ENCODE measurements at regions not wholly inside any gene's neighbourhood (a gene's known extent, or its start where the extent isn't known, plus 50 kb on each side); places are given as distances from the start of the nearest gene placed in this dataset.

- TF ChIP-seq CTCF (conservative IDR thresholded peaks at IDR 0.05; ENCODE audit: low read depth, low read length): no peak
- no peak overlapping the region for H3K4me3 ChIP-seq (ENCODE audit: low read depth, low read length)
- no peak for DNase-seq (ENCODE audit: low read depth)
These were observed 250.3 kb downstream of the DMAC1 start for GRCh38 chr9:7549249-7549648.

- H3K4me3 ChIP-seq (ENCODE audit: low read depth, low read length): no peak overlapping the region
- no peak for TF ChIP-seq CTCF (conservative IDR thresholded peaks at IDR 0.05; ENCODE audit: low read depth, low read length)
- no peak for DNase-seq (ENCODE audit: low read depth)
These were observed 253.3 kb downstream of the DMAC1 start for GRCh38 chr9:7546261-7546660.

- TF ChIP-seq CTCF (conservative IDR thresholded peaks at IDR 0.05; ENCODE audit: low read depth, low read length): no peak
- DNase-seq (ENCODE audit: low read depth): no peak
- no peak overlapping the region for H3K4me3 ChIP-seq (ENCODE audit: low read depth, low read length)
These were observed 254.0 kb downstream of the DMAC1 start for GRCh38 chr9:7545371-7546165.

GRCh38 chr9:7542693-7543092 is 256.9 kb downstream of the DMAC1 start:
- TF ChIP-seq CTCF (conservative IDR thresholded peaks at IDR 0.05; ENCODE audit: low read depth, low read length): no peak
- no peak overlapping the region for H3K4me3 ChIP-seq (ENCODE audit: low read depth, low read length)
- no peak for DNase-seq (ENCODE audit: low read depth)

- TF ChIP-seq CTCF (conservative IDR thresholded peaks at IDR 0.05; ENCODE audit: low read depth, low read length): no peak
- H3K4me3 ChIP-seq (ENCODE audit: low read depth, low read length): no peak overlapping the region
- no peak for DNase-seq (ENCODE audit: low read depth)
These were observed 257.5 kb downstream of the DMAC1 start for GRCh38 chr9:7542126-7542525.

GRCh38 chr9:7536310-7536939 is 263.2 kb downstream of the DMAC1 start:
- peak; percentile 74 for DNase-seq (ENCODE audit: low read depth)
- H3K4me3 ChIP-seq (ENCODE audit: low read depth, low read length): no peak overlapping the region
- peak; percentile 80 for TF ChIP-seq CTCF (conservative IDR thresholded peaks at IDR 0.05; ENCODE audit: low read depth, low read length)

Measured in choroid plexus epithelial cell (primary cell).